ENCODE measurements at regions not wholly inside any gene's neighbourhood (a gene's known extent, or its start where the extent isn't known, plus 50 kb on each side); places are given as distances from the start of the nearest gene placed in this dataset.

GRCh38 chr1:29743931-29744330, 507.6 kb downstream of the PTPRU start:
- Histone ChIP-seq H3K79me2 (ENCODE audit: control insufficient read depth, insufficient read depth, low read length) (no peaks in the 10 kb centered on the region), H3K4me1 (ENCODE audit: control insufficient read depth, extremely low read depth, insufficient read depth, low read length) (no peaks in the 10 kb centered on the region), H3K9ac (ENCODE audit: control insufficient read depth, extremely low read depth, insufficient read depth, low read length) (no peak overlapping the region), H4K20me1 (ENCODE audit: control insufficient read depth, extremely low read depth, insufficient read depth, low read length) (no peaks in the 10 kb centered on the region), H2AFZ (ENCODE audit: control insufficient read depth, low read length) (no peak overlapping the region), H3K9me1 (ENCODE audit: control insufficient read depth, extremely low read depth, insufficient read depth, low read length) (no peaks in the 10 kb centered on the region), H3K4me2 (ENCODE audit: control insufficient read depth, extremely low read depth, insufficient read depth, low read depth, low read length) (no peak overlapping the region), H3K4me3 (ENCODE audit: control insufficient read depth in 2 of 3, extremely low read depth in 1 of 3, insufficient read depth in 2 of 3, low read depth in 1 of 3, low read length in 3 of 3) (no peak overlapping the region), H3K27me3 (ENCODE audit: control insufficient read depth, extremely low read depth, insufficient read depth, low read length) (peaks cover 16% of the 10 kb centered on the region), H3K27ac (ENCODE audit: control insufficient read depth, insufficient read depth, low read length) (no peak overlapping the region), H3K36me3 (ENCODE audit: control insufficient read depth in 2 of 2, extremely low read depth in 1 of 2, insufficient read depth in 2 of 2, low read length in 2 of 2) (no peaks in the 10 kb centered on the region), H3K9me3 (ENCODE audit: control insufficient read depth, low read depth, low read length) (no peaks in the 10 kb centered on the region)
- FAIRE-seq, result no peak
- dilution Hi-C loops (cut with MboI; ENCODE audit: extremely low pct_ligation_motif_present, low sequenced_read_pairs), result no loop called here
- TF ChIP-seq, protein P1, sequence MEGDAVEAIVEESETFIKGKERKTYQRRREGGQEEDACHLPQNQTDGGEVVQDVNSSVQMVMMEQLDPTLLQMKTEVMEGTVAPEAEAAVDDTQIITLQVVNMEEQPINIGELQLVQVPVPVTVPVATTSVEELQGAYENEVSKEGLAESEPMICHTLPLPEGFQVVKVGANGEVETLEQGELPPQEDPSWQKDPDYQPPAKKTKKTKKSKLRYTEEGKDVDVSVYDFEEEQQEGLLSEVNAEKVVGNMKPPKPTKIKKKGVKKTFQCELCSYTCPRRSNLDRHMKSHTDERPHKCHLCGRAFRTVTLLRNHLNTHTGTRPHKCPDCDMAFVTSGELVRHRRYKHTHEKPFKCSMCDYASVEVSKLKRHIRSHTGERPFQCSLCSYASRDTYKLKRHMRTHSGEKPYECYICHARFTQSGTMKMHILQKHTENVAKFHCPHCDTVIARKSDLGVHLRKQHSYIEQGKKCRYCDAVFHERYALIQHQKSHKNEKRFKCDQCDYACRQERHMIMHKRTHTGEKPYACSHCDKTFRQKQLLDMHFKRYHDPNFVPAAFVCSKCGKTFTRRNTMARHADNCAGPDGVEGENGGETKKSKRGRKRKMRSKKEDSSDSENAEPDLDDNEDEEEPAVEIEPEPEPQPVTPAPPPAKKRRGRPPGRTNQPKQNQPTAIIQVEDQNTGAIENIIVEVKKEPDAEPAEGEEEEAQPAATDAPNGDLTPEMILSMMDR (optimal IDR thresholded peaks at IDR 0.05 in 1 of 3, IDR thresholded peaks at IDR 0.05 in 1 of 3, conservative IDR thresholded peaks at IDR 0.05 in 1 of 3; ENCODE audit: extremely low read depth in 1 of 3, insufficient read depth in 2 of 3, low read length in 3 of 3), result no peak
- no peak for TF ChIP-seq EZH2 (IDR thresholded peaks at IDR 0.05; ENCODE audit: low read length)
- DNase-seq (ENCODE audit: low read depth, low spot score), result no peak

GRCh38 chr1:29743264-29743663, 506.9 kb downstream of the PTPRU start:
- no peak for FAIRE-seq

More at GRCh38 chr1:29743264-29743663, 506.9 kb downstream of the PTPRU start:
- dilution Hi-C loops (cut with MboI; ENCODE audit: extremely low pct_ligation_motif_present, low sequenced_read_pairs), result no loop called here
- H3K4me2 ChIP-seq (ENCODE audit: control insufficient read depth, extremely low read depth, insufficient read depth, low read depth, low read length), result no peak overlapping the region
- no peaks in the 10 kb centered on the region for H4K20me1 ChIP-seq (ENCODE audit: control insufficient read depth, extremely low read depth, insufficient read depth, low read length)
- no peak for DNase-seq (ENCODE audit: low read depth, low spot score)
- H3K9ac ChIP-seq (ENCODE audit: control insufficient read depth, extremely low read depth, insufficient read depth, low read length), result no peak overlapping the region
- H2AFZ ChIP-seq (ENCODE audit: control insufficient read depth, low read length), result no peak overlapping the region
- TF ChIP-seq, protein P1 (optimal IDR thresholded peaks at IDR 0.05 in 1 of 3, IDR thresholded peaks at IDR 0.05 in 1 of 3, conservative IDR thresholded peaks at IDR 0.05 in 1 of 3; ENCODE audit: extremely low read depth in 1 of 3, insufficient read depth in 2 of 3, low read length in 3 of 3), result no peak
- no peak for TF ChIP-seq EZH2 (IDR thresholded peaks at IDR 0.05; ENCODE audit: low read length)
- H3K36me3 ChIP-seq (ENCODE audit: control insufficient read depth in 2 of 2, extremely low read depth in 1 of 2, insufficient read depth in 2 of 2, low read length in 2 of 2), result no peaks in the 10 kb centered on the region
- H3K9me1 ChIP-seq (ENCODE audit: control insufficient read depth, extremely low read depth, insufficient read depth, low read length), result no peaks in the 10 kb centered on the region
- H3K79me2 ChIP-seq (ENCODE audit: control insufficient read depth, insufficient read depth, low read length), result no peaks in the 10 kb centered on the region
- peaks cover 16% of the 10 kb centered on the region for H3K27me3 ChIP-seq (ENCODE audit: control insufficient read depth, extremely low read depth, insufficient read depth, low read length)
- H3K9me3 ChIP-seq (ENCODE audit: control insufficient read depth, low read depth, low read length), result no peaks in the 10 kb centered on the region
- no peak overlapping the region for H3K27ac ChIP-seq (ENCODE audit: control insufficient read depth, insufficient read depth, low read length)
- H3K4me1 ChIP-seq (ENCODE audit: control insufficient read depth, extremely low read depth, insufficient read depth, low read length), result no peaks in the 10 kb centered on the region
- no peak overlapping the region for H3K4me3 ChIP-seq (ENCODE audit: control insufficient read depth in 2 of 3, extremely low read depth in 1 of 3, insufficient read depth in 2 of 3, low read depth in 1 of 3, low read length in 3 of 3)

Data from keratinocyte (primary cell).